HepG2 (cell line): ENCODE measurements at regions not wholly inside any gene's neighbourhood (a gene's known extent, or its start where the extent isn't known, plus 50 kb on each side); places are given as distances from the start of the nearest gene placed in this dataset.

Source experiments
- ATAC-seq: fragments of 200-7000 bp; cut with Tn5 transposase; 3 replicates; pipeline ENCODE4 v1.9.1; 2020; ENCODE audit warnings: mild to moderate bottlenecking, moderate library complexity
- BruUV-seq: library from RNA; stranded (reverse); fragments of 400-500 nt; replicated peaks from 2 replicates; lab custom pipeline; 2021; lab: Mats Ljungman, UMichigan
- CTCF ChIA-PET: fragments of 300-600 bp; formaldehyde crosslinking; extraction: SDS; loops from one replicate; lab custom pipeline; 2021; ENCODE audit warnings: low total read pairs, inconsistent platforms, low intra/inter-chr PET ratio; lab: Yijun Ruan, JAX
- POLR2A ChIA-PET: fragments of 350-600 bp; sonication (Branson Sonifier 250); formaldehyde crosslinking; loops from one replicate; lab custom pipeline; 2020; ENCODE audit warnings: antibody characterized with exemption, inconsistent platforms; lab: Yijun Ruan, JAX
- DNase-seq: peaks from one replicate; pipeline ENCODE4 v3.0.0-alpha.2; 2015; ENCODE audit warnings: low spot score
- FAIRE-seq: peaks from 3 replicates; lab custom pipeline; 2011; peaks lifted over from hg19 to GRCh38; lab: Jason Lieb, UNC
- H2AFZ ChIP-seq: one replicate; pipeline ENCODE4 v1.6.1; 2011; ENCODE audit warnings: low read length, inconsistent platforms
- H3K27ac ChIP-seq: fragments of 300-600 bp; 3 replicates; pipeline ENCODE4 v1.8.0; 2011; ENCODE audit warnings: mixed run types, mild to moderate bottlenecking, mixed read lengths, low read length, inconsistent platforms; ENCODE audit not compliant: insufficient read depth; ENCODE audit errors: extremely low read length
- H3K27me3 ChIP-seq, 2 experiments: fragments of 200-600 bp in 1 of 2; 2 replicates in 1 of 2; 3 replicates in 1 of 2; pipeline versions ENCODE4 v1.6.0 to v1.8.0; 2011; ENCODE audit warnings: low read length in 2 of 2, mild to moderate bottlenecking in 2 of 2, moderate library complexity in 2 of 2, inconsistent platforms in 1 of 2; ENCODE audit not compliant: insufficient read depth in 2 of 2, control insufficient read depth in 1 of 2
- H3K36me3 ChIP-seq, 2 experiments: fragments of 200-600 bp in 1 of 2; replicated peaks in 1 of 2; 2 replicates in 1 of 2; 3 replicates in 1 of 2; pipeline versions ENCODE4 v1.5.1 to v1.8.0; 2011; ENCODE audit warnings: low read length in 2 of 2, inconsistent platforms in 1 of 2; ENCODE audit not compliant: insufficient read depth in 2 of 2, control insufficient read depth in 1 of 2
- H3K4me1 ChIP-seq: 2 replicates; pipeline ENCODE4 v1.5.1; 2012; ENCODE audit warnings: low read length, inconsistent platforms; ENCODE audit not compliant: insufficient read depth
- H3K4me2 ChIP-seq: 2 replicates; pipeline ENCODE4 v1.6.0; 2011; ENCODE audit warnings: low read depth, low read length, inconsistent platforms
- H3K4me3 ChIP-seq, 3 experiments: fragments of 200-600 bp in 1 of 3; sonication (generic), shearing (Covaris generic) in 1 of 3; replicated peaks in 1 of 3; 2 replicates each; pipeline ENCODE4 v1.5.1; 2011 to 2016; ENCODE audit warnings: low read length in 3 of 3, inconsistent platforms in 2 of 3, low read depth in 2 of 3, mild to moderate bottlenecking in 2 of 3, control low read depth in 1 of 3, mixed read lengths in 1 of 3; ENCODE audit not compliant: insufficient read depth in 1 of 3
- H3K79me2 ChIP-seq: one replicate; pipeline ENCODE4 v1.6.1; 2011; ENCODE audit warnings: low read length, inconsistent platforms; ENCODE audit not compliant: insufficient read depth
- H3K9ac ChIP-seq: 2 replicates; pipeline ENCODE4 v1.6.0; 2011; ENCODE audit warnings: mild to moderate bottlenecking, low read depth, low read length, inconsistent platforms; ENCODE audit not compliant: insufficient read depth
- H3K9me3 ChIP-seq: 2 replicates; pipeline ENCODE4 v1.5.1; 2012; ENCODE audit warnings: mild to moderate bottlenecking, low read length
- H4K20me1 ChIP-seq: 2 replicates; pipeline ENCODE4 v1.6.0; 2011; ENCODE audit warnings: inconsistent platforms, mild to moderate bottlenecking, low read length, moderate library complexity; ENCODE audit not compliant: insufficient read depth
- HNRNPH1 ChIP-seq: fragments of 200-400 bp; formaldehyde crosslinking; optimal IDR thresholded peaks from 2 replicates; pipeline ENCODE3; 2017; ENCODE audit warnings: mild to moderate bottlenecking, low read depth, low read length
- KAT7 ChIP-seq: IDR thresholded peaks from 2 replicates; pipeline ENCODE4 v1.6.1; 2018; ENCODE audit warnings: borderline replicate concordance, missing compliant biosample characterization
- MXD4 ChIP-seq: IDR thresholded peaks from 2 replicates; pipeline ENCODE4 v1.6.1; 2016; ENCODE audit warnings: mild to moderate bottlenecking, missing biosample characterization, missing genetic modification reagents
- NR1H2 ChIP-seq: sonication (generic); formaldehyde crosslinking; IDR thresholded peaks from 2 replicates; pipeline ENCODE4 v1.8.1; 2022; ENCODE audit warnings: low read depth, missing genetic modification reagents, borderline replicate concordance
- SRSF1 ChIP-seq: fragments of 200-400 bp; formaldehyde crosslinking; optimal IDR thresholded peaks from 2 replicates; pipeline ENCODE3; 2017; ENCODE audit warnings: mild to moderate bottlenecking, low read depth, low read length, moderate library complexity
- U2AF2 ChIP-seq: fragments of 200-400 bp; formaldehyde crosslinking; IDR thresholded peaks from 2 replicates; pipeline ENCODE4 v1.6.1; 2017; ENCODE audit warnings: low read depth, mild to moderate bottlenecking, low read length
- USF2 ChIP-seq, 2 experiments: sonication (generic) in 1 of 2; formaldehyde crosslinking in 1 of 2; IDR thresholded peaks; 2 replicates each; pipeline versions ENCODE4 v1.5.1 to v1.6.1; 2011 to 2020; ENCODE audit warnings: borderline replicate concordance in 1 of 2, low read depth in 1 of 2, low read length in 1 of 2, mild to moderate bottlenecking in 1 of 2, missing genetic modification reagents in 1 of 2, moderate library complexity in 1 of 2
- ZNF260 ChIP-seq: sonication (generic); formaldehyde crosslinking; IDR thresholded peaks from 2 replicates; pipeline ENCODE4 v1.4.0; 2020; ENCODE audit warnings: missing genetic modification reagents, low read depth, mild to moderate bottlenecking, borderline replicate concordance
- ZNF281 ChIP-seq: sonication (generic); formaldehyde crosslinking; IDR thresholded peaks from 2 replicates; pipeline ENCODE4 v1.4.0; 2020; ENCODE audit warnings: missing genetic modification reagents, borderline replicate concordance
- ZNF788 ChIP-seq: sonication (generic); formaldehyde crosslinking; IDR thresholded peaks from 2 replicates; pipeline ENCODE4 v1.5.0; 2020; ENCODE audit warnings: mild to moderate bottlenecking, missing genetic modification reagents, borderline replicate concordance
- ZSCAN5A ChIP-seq: sonication (generic); formaldehyde crosslinking; IDR thresholded peaks from 2 replicates; pipeline ENCODE4 v1.8.0; 2022; ENCODE audit warnings: mild to moderate bottlenecking, missing genetic modification reagents, borderline replicate concordance
- WGBS: methylation state at CpG from one replicate; pipeline ENCODE4 v1.1.6; 2017; ENCODE audit warnings: low lambda C conversion rate; 5-methylcytosine and 5-hydroxymethylcytosine counted together
- in situ Hi-C: cut with HindIII; loops from 2 replicates; pipeline ENCODE4 v1.10.0; 2017; ENCODE audit warnings: low pct_unique_long_range_greater_than_20kb; ENCODE audit not compliant: extremely low pct_ligation_motif_present
- intact Hi-C: fragments of 100-400 bp; cut with micrococcal nuclease; formaldehyde crosslinking; loops from one replicate; pipeline ENCODE4 v1.10.0; 2022; ENCODE audit not compliant: unreplicated experiment
- TF ChIP-seq, protein P1 (sequence below): IDR thresholded peaks from 2 replicates; pipeline ENCODE4 v1.6.1; 2016; ENCODE audit warnings: missing compliant biosample characterization, missing genetic modification reagents, borderline replicate concordance
- TF ChIP-seq, protein P2 (sequence below): sonication (generic); formaldehyde crosslinking; IDR thresholded peaks from 2 replicates; pipeline ENCODE4 v1.9.0; 2021; ENCODE audit warnings: missing genetic modification reagents, mild to moderate bottlenecking, borderline replicate concordance

DNA sequence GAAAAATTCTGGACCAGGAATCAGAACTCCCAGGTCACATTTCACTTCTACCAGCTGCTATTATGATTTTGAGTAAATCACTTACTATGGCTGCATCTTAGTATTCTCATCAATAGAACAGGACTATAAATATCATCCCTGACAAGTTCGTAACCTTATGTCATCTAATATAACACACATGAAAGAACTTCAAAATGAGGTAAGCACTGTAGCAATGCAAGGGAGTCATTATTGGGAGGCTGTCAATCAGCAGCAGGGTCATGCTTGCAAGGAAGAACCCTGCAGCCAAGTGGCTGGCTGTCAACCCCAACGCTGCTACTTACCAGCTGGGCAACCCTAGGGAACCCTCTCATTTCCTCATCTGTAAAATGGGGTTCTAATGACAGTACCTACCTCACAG is 123.3 kb upstream of the B3GAT2 start (continued):
- TF ChIP-seq ZNF281, result no peak
- no peak for TF ChIP-seq ZNF260 (CRISPR knock-in tag)
- TF ChIP-seq, all 625 proteins: peak for 0

DNA sequence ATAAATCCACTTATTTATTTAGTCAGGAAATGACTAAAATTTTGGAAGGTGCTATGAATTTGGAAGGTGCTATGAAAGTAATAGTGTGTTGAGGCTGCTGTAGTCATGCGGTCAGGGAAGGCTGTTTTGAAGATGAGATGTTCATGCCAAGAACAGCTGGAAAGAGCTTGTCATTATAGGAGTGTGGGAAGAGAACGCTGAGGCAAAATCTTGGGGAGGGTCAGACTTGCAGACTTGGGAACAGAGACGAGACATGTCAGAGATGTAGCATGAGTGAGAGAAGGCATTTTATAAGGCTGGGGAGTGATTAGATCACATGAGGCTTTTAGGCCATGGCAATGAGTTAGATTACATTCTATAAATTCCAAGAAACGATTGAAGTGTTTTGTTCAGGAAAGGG is 124.0 kb upstream of the B3GAT2 start:
- H3K9me3 ChIP-seq, result no peaks in the 10 kb centered on the region
- no peaks in the 10 kb centered on the region for H3K4me1 ChIP-seq
- WGBS, result 18% methylated on average over 4 of the region's 4 CpGs
- no peak for DNase-seq
- POLR2A ChIA-PET, result no interaction called here
- no peaks in the 10 kb centered on the region for H3K36me3 ChIP-seq
- H3K27ac ChIP-seq, result no peak overlapping the region
- no peak overlapping the region for H2AFZ ChIP-seq
- no TSS peak for BruUV-seq
- FAIRE-seq, result no peak
- H3K9ac ChIP-seq, result no peak overlapping the region
- no peaks in the 10 kb centered on the region for H3K79me2 ChIP-seq
- H3K4me3 ChIP-seq, result no peak overlapping the region
- peaks cover 0 to 4% of the 10 kb centered on the region in 2 experiments; a peak in 1 of 5 replicates for H3K27me3 ChIP-seq
- no peak for ATAC-seq
- H4K20me1 ChIP-seq, result no peaks in the 10 kb centered on the region
- no peak overlapping the region for H3K4me2 ChIP-seq
- CTCF ChIA-PET, result no interaction called here
- intact Hi-C loops, result no loop called here
- in situ Hi-C loops, result no loop called here
- TF ChIP-seq MXD4 (CRISPR knock-in tag), result no peak
- TF ChIP-seq ZNF788, result no peak
- TF ChIP-seq, protein P1, sequence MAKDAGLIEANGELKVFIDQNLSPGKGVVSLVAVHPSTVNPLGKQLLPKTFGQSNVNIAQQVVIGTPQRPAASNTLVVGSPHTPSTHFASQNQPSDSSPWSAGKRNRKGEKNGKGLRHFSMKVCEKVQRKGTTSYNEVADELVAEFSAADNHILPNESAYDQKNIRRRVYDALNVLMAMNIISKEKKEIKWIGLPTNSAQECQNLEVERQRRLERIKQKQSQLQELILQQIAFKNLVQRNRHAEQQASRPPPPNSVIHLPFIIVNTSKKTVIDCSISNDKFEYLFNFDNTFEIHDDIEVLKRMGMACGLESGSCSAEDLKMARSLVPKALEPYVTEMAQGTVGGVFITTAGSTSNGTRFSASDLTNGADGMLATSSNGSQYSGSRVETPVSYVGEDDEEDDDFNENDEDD, result no peak
- no peak for TF ChIP-seq SRSF1
- TF ChIP-seq, protein P2, sequence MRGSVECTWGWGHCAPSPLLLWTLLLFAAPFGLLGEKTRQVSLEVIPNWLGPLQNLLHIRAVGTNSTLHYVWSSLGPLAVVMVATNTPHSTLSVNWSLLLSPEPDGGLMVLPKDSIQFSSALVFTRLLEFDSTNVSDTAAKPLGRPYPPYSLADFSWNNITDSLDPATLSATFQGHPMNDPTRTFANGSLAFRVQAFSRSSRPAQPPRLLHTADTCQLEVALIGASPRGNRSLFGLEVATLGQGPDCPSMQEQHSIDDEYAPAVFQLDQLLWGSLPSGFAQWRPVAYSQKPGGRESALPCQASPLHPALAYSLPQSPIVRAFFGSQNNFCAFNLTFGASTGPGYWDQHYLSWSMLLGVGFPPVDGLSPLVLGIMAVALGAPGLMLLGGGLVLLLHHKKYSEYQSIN (CRISPR knock-in tag), result no peak
- TF ChIP-seq NR1H2 (CRISPR knock-in tag), result no peak
- TF ChIP-seq USF2 (IDR thresholded peaks at IDR 0.05; ENCODE audit: low read depth, low read length), result no peak
- no peak for TF ChIP-seq USF2 (CRISPR knock-in tag; IDR thresholded peaks at IDR 0.05; ENCODE audit: borderline replicate concordance)
- TF ChIP-seq ZSCAN5A (CRISPR knock-in tag), result no peak
- no peak for TF ChIP-seq U2AF2
- no peak for TF ChIP-seq KAT7 (CRISPR knock-in tag)
- no peak for TF ChIP-seq HNRNPH1
